Astrocyte of the cerebellum (primary cell): ENCODE measurements at regions not wholly inside any gene's neighbourhood (a gene's known extent, or its start where the extent isn't known, plus 50 kb on each side); places are given as distances from the start of the nearest gene placed in this dataset.

Experiments used
- DNase-seq: peaks from one replicate; pipeline ENCODE4 v3.0.0-alpha.2; 2011; ENCODE audit warnings: low read depth
- H3K4me3 ChIP-seq: 2 replicates; pipeline ENCODE4 v1.5.1; 2011; ENCODE audit warnings: mild to moderate bottlenecking, low read depth, low read length, moderate library complexity
- in situ Hi-C: cut with HindIII; loops from 2 replicates; pipeline ENCODE4 v1.10.0; 2017; ENCODE audit warnings: low sequenced_read_pairs
- TF ChIP-seq, protein P1 (sequence below): IDR thresholded peaks from 2 replicates; pipeline ENCODE4 v1.5.1; 2012; ENCODE audit warnings: low read length, low read depth, moderate library complexity, mild to moderate bottlenecking; ENCODE audit errors: missing control alignments

DNA sequence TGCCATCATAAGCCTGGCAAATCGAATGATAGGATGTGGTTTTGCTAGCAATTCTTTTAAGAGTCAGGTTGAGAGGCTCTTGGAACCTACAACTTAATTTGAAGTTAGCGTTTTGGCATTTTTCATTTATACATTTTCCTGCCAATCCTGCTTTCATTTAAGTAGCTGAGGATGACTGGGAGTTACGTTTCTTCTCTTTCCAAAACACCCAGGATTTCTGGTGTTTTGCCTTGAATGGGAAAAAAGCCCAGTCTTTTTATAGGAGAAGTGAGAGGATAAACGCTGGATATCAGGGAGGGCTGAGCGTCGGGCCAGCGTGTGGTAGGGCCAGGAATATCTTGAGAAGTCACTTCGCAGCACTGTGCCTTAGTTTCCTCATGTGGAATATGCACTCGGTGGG is 174.2 kb upstream of the HAND2 start:
- in situ Hi-C loops: no loop called here
- TF ChIP-seq, protein P1, sequence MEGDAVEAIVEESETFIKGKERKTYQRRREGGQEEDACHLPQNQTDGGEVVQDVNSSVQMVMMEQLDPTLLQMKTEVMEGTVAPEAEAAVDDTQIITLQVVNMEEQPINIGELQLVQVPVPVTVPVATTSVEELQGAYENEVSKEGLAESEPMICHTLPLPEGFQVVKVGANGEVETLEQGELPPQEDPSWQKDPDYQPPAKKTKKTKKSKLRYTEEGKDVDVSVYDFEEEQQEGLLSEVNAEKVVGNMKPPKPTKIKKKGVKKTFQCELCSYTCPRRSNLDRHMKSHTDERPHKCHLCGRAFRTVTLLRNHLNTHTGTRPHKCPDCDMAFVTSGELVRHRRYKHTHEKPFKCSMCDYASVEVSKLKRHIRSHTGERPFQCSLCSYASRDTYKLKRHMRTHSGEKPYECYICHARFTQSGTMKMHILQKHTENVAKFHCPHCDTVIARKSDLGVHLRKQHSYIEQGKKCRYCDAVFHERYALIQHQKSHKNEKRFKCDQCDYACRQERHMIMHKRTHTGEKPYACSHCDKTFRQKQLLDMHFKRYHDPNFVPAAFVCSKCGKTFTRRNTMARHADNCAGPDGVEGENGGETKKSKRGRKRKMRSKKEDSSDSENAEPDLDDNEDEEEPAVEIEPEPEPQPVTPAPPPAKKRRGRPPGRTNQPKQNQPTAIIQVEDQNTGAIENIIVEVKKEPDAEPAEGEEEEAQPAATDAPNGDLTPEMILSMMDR: no peak
- DNase-seq: no peak
- H3K4me3 ChIP-seq: no peak overlapping the region

GRCh38 chr4:173703021-173703420 is 173.0 kb upstream of the HAND2 start:
- in situ Hi-C loops: no loop called here
- no peak for DNase-seq
- H3K4me3 ChIP-seq: no peak overlapping the region
- TF ChIP-seq, protein P1: no peak

GRCh38 chr4:173700650-173701049 is 170.6 kb upstream of the HAND2 start:
- no peak for DNase-seq
- in situ Hi-C loops: no loop called here
- TF ChIP-seq, protein P1: no peak
- H3K4me3 ChIP-seq: no peak overlapping the region

DNA sequence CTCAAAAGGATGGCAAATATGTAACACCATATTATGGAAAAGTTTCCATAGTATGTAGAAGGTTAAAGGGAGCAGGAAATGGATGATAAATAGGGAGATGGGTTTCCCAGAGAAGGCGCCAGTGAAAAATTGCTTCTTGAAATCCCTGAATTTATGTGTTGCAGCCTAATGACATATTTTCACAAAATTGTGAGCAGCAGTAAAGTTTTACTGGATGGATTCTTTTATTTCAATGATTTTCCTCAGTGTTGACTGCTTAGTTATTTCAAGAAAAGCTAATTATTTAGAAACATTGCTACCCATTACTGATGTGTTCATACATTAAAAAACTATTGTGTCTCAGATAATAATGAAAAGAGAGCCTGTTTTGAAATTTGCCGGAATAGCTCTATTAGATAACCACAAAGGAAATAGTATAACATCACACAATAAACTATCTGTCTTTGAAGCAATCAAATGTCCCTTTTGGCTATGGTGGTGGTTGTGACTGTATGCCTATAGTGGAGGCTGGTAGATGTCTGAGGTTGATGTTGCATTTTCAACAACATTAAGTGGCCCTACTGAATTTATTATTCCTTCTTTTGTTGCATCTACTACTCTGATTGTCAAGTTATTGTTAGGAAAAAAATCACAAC is 169.9 kb upstream of the HAND2 start:
- no peak for DNase-seq
- TF ChIP-seq, protein P1: no peak
- no peak overlapping the region for H3K4me3 ChIP-seq
- in situ Hi-C loops: no loop called here

GRCh38 chr4:173698557-173699262 is 168.7 kb upstream of the HAND2 start:
- H3K4me3 ChIP-seq: no peak overlapping the region
- DNase-seq: no peak
- in situ Hi-C loops: no loop called here
- TF ChIP-seq, protein P1: no peak

GRCh38 chr4:173697840-173698239 is 167.8 kb upstream of the HAND2 start:
- in situ Hi-C loops: no loop called here
- no peak overlapping the region for H3K4me3 ChIP-seq
- TF ChIP-seq, protein P1: no peak
- no peak for DNase-seq
